ENCODE measurements at regions not wholly inside any gene's neighbourhood (a gene's known extent, or its start where the extent isn't known, plus 50 kb on each side); places are given as distances from the start of the nearest gene placed in this dataset.
A peak's percentile ranks its signal among the peaks of the same experiment; 100 is the strongest.

GRCh38 chr7:50207251-50207564 is 97.3 kb upstream of the IKZF1 start:
- H3K4me1 ChIP-seq: peaks cover 69 to 97% (median 93%) of the 10 kb centered on the region in 10 experiments
- H4K20me1 ChIP-seq: no peaks in the 10 kb centered on the region
- H3K4me3 ChIP-seq: peak overlapping the region in 2 of 10 experiments; percentile 0 to 43; a peak in 2 of 20 replicates
- peak overlapping the region in 3 of 11 experiments; percentile 2 to 39 (median 2); a peak in 4 of 22 replicates for H3K9ac ChIP-seq
- peak overlapping the region; percentile 50 to 87 (median 77) for H3K4me2 ChIP-seq
- peak overlapping the region in 10 of 11 experiments; percentile 18 to 71 (median 48); a peak in 18 of 22 replicates for H3K27ac ChIP-seq
- no peak for TF ChIP-seq Cebpa-rat (IDR thresholded peaks at IDR 0.05)
- H3K36me3 ChIP-seq: no peaks in the 10 kb centered on the region
- H3K9me3 ChIP-seq (replicated peaks in 1 of 11): no peaks in the 10 kb centered on the region
- H3K27me3 ChIP-seq: no peaks in the 10 kb centered on the region

- Histone ChIP-seq H3K27ac (peak overlapping the region in 10 of 11 experiments; percentile 18 to 71 (median 48); a peak in 18 of 22 replicates), H3K36me3 (no peaks in the 10 kb centered on the region), H3K4me2 (peak overlapping the region; percentile 50 to 87 (median 77)), H3K4me1 (peaks cover 66 to 96% (median 93%) of the 10 kb centered on the region in 10 experiments), H3K27me3 (no peaks in the 10 kb centered on the region), H4K20me1 (no peaks in the 10 kb centered on the region), H3K9me3 (replicated peaks in 1 of 11) (0 out of 22 replicates have a peak, but pooled peaks cover 0 to under 1% (median 0%) of the 10 kb centered on the region in 11 experiments), H3K9ac (peak overlapping the region in 3 of 11 experiments; percentile 2 to 39 (median 2); a peak in 4 of 22 replicates), H3K4me3 (peak overlapping the region in 2 of 10 experiments; percentile 0 to 43; a peak in 2 of 20 replicates)
- TF ChIP-seq Cebpa-rat (IDR thresholded peaks at IDR 0.05): no peak
Observed at GRCh38 chr7:50206453-50207250, 97.9 kb upstream of the IKZF1 start.

DNA sequence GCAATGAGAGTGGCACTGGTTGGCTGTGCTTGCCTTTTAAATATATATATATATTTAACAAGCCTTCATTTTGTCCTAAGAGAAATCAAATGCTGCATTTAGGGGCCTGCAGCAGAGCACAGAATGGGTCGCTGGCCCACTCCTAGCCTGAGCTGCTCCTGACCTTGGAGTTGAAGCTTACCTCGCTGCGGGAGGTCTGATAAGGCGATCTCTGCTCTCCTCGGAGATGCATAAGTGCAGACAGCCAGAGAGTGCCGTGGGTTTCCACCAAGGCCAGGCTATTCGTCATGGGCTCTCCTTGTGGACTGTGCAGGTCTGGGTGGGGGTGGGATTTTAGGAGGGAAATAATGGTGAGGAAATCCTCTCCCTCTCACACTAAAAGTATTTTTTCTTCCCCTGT is 99.5 kb upstream of the IKZF1 start:
- Histone ChIP-seq H3K9ac (0 out of 22 replicates have a peak overlapping the region, but pooled peaks of 1 of the 11 experiments have one; percentile 3), H3K4me1 (peaks cover 75 to 95% (median 90%) of the 10 kb centered on the region in 10 experiments), H3K36me3 (no peaks in the 10 kb centered on the region), H3K27ac (peak overlapping the region in 2 of 11 experiments; percentile 16 to 39; a peak in 1 of 22 replicates), H3K4me3 (no peak overlapping the region), H3K9me3 (replicated peaks in 1 of 11) (0 out of 22 replicates have a peak, but pooled peaks cover 0 to 5% (median 0%) of the 10 kb centered on the region in 11 experiments), H3K4me2 (peak overlapping the region; percentile 52 to 96 (median 68)), H3K27me3 (no peaks in the 10 kb centered on the region), H4K20me1 (no peaks in the 10 kb centered on the region)
- no peak for TF ChIP-seq Cebpa-rat (IDR thresholded peaks at IDR 0.05)

DNA sequence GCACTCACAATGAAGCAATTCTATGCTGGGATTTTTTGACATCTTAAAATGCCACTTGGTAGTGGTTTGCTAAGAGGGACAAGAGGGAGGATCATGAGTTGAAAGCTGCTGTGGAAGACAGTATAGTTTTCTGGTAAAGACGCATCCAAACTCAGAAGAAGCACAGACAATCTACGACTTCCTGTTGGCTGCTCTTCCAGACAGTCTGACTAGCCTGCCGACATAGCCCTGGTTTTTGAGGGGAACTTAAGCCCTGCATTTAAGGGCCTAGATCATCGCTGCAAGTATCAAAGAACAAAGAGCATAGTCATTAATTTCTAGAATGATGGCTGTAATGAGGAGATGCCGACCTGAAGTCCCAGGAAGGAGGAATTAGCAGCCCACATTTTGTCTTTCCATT is 99.9 kb upstream of the IKZF1 start:
- 0 out of 22 replicates have a peak overlapping the region, but pooled peaks of 1 of the 11 experiments have one; percentile 3 for H3K9ac ChIP-seq
- no peaks in the 10 kb centered on the region for H3K36me3 ChIP-seq
- H3K9me3 ChIP-seq (replicated peaks in 1 of 11): 0 out of 22 replicates have a peak, but pooled peaks cover 0 to 5% (median 0%) of the 10 kb centered on the region in 11 experiments
- TF ChIP-seq Cebpa-rat (IDR thresholded peaks at IDR 0.05): no peak
- H3K4me3 ChIP-seq: no peak overlapping the region
- no peaks in the 10 kb centered on the region for H4K20me1 ChIP-seq
- H3K4me1 ChIP-seq: peaks cover 79 to 95% (median 90%) of the 10 kb centered on the region in 10 experiments
- H3K27me3 ChIP-seq: no peaks in the 10 kb centered on the region
- peak overlapping the region; percentile 52 to 96 (median 68) for H3K4me2 ChIP-seq
- peak overlapping the region in 2 of 11 experiments; percentile 16 to 39; a peak in 1 of 22 replicates for H3K27ac ChIP-seq

- H3K4me3 ChIP-seq: no peak overlapping the region
- peak overlapping the region; percentile 52 to 96 (median 68) for H3K4me2 ChIP-seq
- no peak overlapping the region for H3K9ac ChIP-seq
- 0 out of 22 replicates have a peak, but pooled peaks cover 0 to 5% (median 0%) of the 10 kb centered on the region in 11 experiments for H3K9me3 ChIP-seq (replicated peaks in 1 of 11)
- TF ChIP-seq Cebpa-rat (IDR thresholded peaks at IDR 0.05): no peak
- H3K4me1 ChIP-seq: peaks cover 84 to 96% (median 90%) of the 10 kb centered on the region in 10 experiments
- H4K20me1 ChIP-seq: no peaks in the 10 kb centered on the region
- no peaks in the 10 kb centered on the region for H3K27me3 ChIP-seq
- H3K27ac ChIP-seq: no peak overlapping the region; a peak in 1 of 22 replicates
- H3K36me3 ChIP-seq: no peaks in the 10 kb centered on the region
Observed at GRCh38 chr7:50203521-50203920, 101.0 kb upstream of the IKZF1 start.

DNA sequence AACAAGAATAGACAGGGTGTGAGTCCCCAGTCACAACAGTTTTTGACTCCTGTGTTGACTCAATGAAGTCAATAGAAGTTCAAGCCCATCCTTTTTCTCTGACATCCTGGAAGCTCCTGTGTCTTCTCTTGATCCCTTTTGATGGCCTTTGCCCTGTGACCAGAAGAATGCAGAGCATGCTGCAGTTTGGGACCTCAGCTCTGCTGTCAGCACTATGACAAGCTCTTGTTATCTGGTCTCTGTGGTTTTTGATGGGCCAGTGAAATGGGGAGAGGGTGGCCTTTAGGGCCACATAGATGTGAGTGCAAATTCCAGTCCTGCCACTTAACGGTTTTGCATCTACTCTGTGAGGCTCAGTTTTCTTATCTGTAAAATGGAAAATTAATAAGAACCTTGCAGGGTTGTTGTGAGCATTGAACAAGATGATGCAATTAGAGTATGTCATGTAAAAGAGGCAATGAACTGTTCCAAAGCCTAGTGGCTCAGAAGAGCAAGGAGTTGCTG is 102.4 kb upstream of the IKZF1 start:
- no peaks in the 10 kb centered on the region for H4K20me1 ChIP-seq
- H3K27ac ChIP-seq: no peak overlapping the region
- peak overlapping the region in 10 of 11 experiments; percentile 19 to 96 (median 66); a peak in 15 of 22 replicates for H3K4me2 ChIP-seq
- no peak overlapping the region for H3K4me3 ChIP-seq
- H3K36me3 ChIP-seq: no peaks in the 10 kb centered on the region
- H3K27me3 ChIP-seq: no peaks in the 10 kb centered on the region
- no peak overlapping the region for H3K9ac ChIP-seq
- H3K4me1 ChIP-seq: peaks cover 75 to 94% (median 83%) of the 10 kb centered on the region in 10 experiments
- no peak for TF ChIP-seq Cebpa-rat (IDR thresholded peaks at IDR 0.05)
- H3K9me3 ChIP-seq (replicated peaks in 1 of 11): peaks cover 0 to 5% (median 0%) of the 10 kb centered on the region in 11 experiments; a peak in 1 of 22 replicates

DNA sequence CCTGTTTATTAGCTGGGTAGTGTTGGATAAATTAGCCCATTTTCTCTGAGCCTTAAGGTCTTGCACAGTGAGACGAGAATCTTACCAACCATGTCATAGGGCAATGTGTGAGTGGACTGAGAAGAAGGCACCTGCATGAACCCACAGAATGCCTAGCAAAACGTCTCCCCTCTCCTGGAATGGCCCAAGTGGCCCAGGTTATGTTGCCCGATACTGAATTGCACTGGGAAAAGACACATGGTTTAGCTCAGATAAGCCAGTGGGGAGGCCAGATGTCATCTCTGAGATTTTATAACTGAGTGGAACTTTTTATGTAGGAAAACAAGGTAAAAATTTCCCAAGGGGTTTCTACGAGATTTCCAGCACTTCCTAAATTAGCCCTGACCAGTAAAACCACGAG is 104.7 kb upstream of the IKZF1 start:
- Histone ChIP-seq H3K9me3 (replicated peaks in 1 of 11) (peaks cover 0 to 5% (median 0%) of the 10 kb centered on the region in 11 experiments; a peak in 1 of 22 replicates), H3K4me2 (peak overlapping the region; percentile 60 to 96 (median 79)), H3K4me1 (peaks cover 56 to 88% (median 68%) of the 10 kb centered on the region in 10 experiments), H3K36me3 (no peaks in the 10 kb centered on the region), H3K27ac (peak overlapping the region in 7 of 11 experiments; percentile 17 to 60 (median 44); a peak in 11 of 22 replicates), H4K20me1 (no peaks in the 10 kb centered on the region), H3K27me3 (no peaks in the 10 kb centered on the region), H3K4me3 (peak overlapping the region in 2 of 10 experiments; percentile 2 to 11; a peak in 1 of 20 replicates), H3K9ac (no peak overlapping the region)
- no peak for TF ChIP-seq Cebpa-rat (IDR thresholded peaks at IDR 0.05)

DNA sequence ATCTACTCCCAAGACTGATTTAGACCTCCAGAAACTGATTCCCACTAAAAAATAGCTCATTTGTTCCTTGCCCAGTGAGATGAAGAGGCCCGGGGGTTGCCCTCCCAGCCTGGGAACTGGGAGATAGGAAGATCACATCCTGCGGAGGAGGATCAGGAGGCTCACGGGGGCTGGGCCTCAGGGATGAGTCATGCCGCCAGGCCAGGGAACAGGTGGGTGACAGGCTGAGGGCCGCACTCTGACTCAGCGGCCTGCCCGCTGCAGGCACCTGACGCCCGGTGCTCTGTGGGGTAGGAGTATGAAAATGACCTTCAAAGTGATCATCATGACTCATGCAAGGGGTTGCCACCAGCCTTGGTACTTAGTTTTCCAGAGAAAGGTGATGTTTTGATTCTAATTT is 104.5 kb upstream of the ZPBP start:
- H3K4me2 ChIP-seq: peak overlapping the region in 8 of 11 experiments; percentile 9 to 96 (median 30); a peak in 12 of 22 replicates
- no peaks in the 10 kb centered on the region for H3K27me3 ChIP-seq
- no peak overlapping the region for H3K9ac ChIP-seq
- H3K27ac ChIP-seq: no peak overlapping the region
- H3K36me3 ChIP-seq: no peaks in the 10 kb centered on the region
- peaks cover 33 to 65% (median 46%) of the 10 kb centered on the region in 10 experiments for H3K4me1 ChIP-seq
- no peaks in the 10 kb centered on the region for H4K20me1 ChIP-seq
- no peak overlapping the region for H3K4me3 ChIP-seq
- no peak for TF ChIP-seq Cebpa-rat (IDR thresholded peaks at IDR 0.05)
- H3K9me3 ChIP-seq (replicated peaks in 1 of 11): peaks cover 0 to 5% (median 0%) of the 10 kb centered on the region in 11 experiments; a peak in 1 of 22 replicates

DNA sequence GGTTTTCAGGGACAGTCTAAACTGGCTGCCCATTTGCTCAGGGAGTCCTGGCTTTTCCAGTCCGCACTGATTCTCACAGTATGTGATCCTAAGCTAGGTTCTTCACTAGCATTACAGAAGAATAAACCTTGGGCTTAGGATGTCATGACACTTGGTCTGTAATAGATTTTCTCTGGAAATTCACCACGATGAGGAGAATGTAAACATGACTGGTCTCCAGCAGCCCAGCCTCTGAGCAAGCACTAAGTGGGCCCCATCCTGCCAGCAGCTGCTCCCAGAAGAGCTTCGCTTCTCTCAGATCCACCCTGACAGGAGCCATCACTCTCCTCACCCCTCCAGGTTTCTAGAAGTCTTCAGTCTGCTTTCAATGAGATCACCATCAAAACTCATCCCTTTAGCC is 103.7 kb upstream of the ZPBP start:
- H3K4me3 ChIP-seq: no peak overlapping the region
- no peak overlapping the region for H3K9ac ChIP-seq
- no peak for TF ChIP-seq Cebpa-rat (IDR thresholded peaks at IDR 0.05)
- H3K4me1 ChIP-seq: peaks cover 27 to 57% (median 38%) of the 10 kb centered on the region in 10 experiments
- no peaks in the 10 kb centered on the region for H3K27me3 ChIP-seq
- H3K27ac ChIP-seq: no peak overlapping the region
- peak overlapping the region in 5 of 11 experiments; percentile 9 to 96 (median 31); a peak in 8 of 22 replicates for H3K4me2 ChIP-seq
- peaks cover 0 to 13% (median 3%) of the 10 kb centered on the region in 11 experiments; a peak in 12 of 22 replicates for H3K9me3 ChIP-seq (replicated peaks in 1 of 11)
- H3K36me3 ChIP-seq: no peaks in the 10 kb centered on the region
- H4K20me1 ChIP-seq: no peaks in the 10 kb centered on the region

Data from BLaER1 treated with 17β-estradiol and CSF1 and Interleukin-3, amounts not matched to agents 10 nM and 100 nM (cell line).